OCI-LY3 (cell line): ENCODE measurements at regions not wholly inside any gene's neighbourhood (a gene's known extent, or its start where the extent isn't known, plus 50 kb on each side); places are given as distances from the start of the nearest gene placed in this dataset.
"Not testable (repeated sequence)": the region's sequence is repeated elsewhere in the genome, so short reads cannot be mapped to it uniquely, and the experiment has no call there.

Experiments used
- EZH2phosphoT487 ChIP-seq: fragments of 200-600 bp; shearing (Covaris generic); IDR thresholded peaks from 2 replicates; pipeline ENCODE4 v1.6.1; 2018; ENCODE audit warnings: antibody characterized with exemption, mixed run types, low read depth
- TF ChIP-seq, protein P1 (sequence below): fragments of 200-600, 300-600 bp; sonication (generic); IDR thresholded peaks from 2 replicates; pipeline ENCODE4 v1.5.1; 2014; ENCODE audit warnings: antibody characterized with exemption, low read length, low read depth

DNA sequence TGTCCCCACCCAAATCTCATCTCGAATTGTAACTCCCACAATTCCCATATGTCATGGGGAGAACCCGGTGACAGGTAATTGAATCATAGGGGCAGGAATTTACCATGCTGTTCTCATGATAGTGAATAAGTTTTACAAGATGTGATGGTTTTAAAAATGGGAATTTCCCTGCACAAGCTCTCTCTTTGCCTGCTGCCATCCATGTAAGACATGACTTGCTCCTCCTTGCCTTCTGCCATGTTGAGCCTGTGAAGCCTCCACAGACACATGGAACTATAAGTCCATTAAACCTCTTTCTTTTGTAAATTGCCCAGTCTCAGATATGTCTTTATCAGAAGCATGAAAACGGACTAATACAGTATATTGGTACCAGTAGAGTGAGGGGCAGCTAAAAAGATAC is 546.9 kb downstream of the ZNF385D start:
- TF ChIP-seq, protein P1, sequence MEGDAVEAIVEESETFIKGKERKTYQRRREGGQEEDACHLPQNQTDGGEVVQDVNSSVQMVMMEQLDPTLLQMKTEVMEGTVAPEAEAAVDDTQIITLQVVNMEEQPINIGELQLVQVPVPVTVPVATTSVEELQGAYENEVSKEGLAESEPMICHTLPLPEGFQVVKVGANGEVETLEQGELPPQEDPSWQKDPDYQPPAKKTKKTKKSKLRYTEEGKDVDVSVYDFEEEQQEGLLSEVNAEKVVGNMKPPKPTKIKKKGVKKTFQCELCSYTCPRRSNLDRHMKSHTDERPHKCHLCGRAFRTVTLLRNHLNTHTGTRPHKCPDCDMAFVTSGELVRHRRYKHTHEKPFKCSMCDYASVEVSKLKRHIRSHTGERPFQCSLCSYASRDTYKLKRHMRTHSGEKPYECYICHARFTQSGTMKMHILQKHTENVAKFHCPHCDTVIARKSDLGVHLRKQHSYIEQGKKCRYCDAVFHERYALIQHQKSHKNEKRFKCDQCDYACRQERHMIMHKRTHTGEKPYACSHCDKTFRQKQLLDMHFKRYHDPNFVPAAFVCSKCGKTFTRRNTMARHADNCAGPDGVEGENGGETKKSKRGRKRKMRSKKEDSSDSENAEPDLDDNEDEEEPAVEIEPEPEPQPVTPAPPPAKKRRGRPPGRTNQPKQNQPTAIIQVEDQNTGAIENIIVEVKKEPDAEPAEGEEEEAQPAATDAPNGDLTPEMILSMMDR = not testable (repeated sequence)
- not testable (repeated sequence) for TF ChIP-seq EZH2phosphoT487
